CD4-positive, alpha-beta T cell treated with Interleukin-2 at 100 ng/mL for 4 hours (primary cell): ENCODE measurements at regions not wholly inside any gene's neighbourhood (a gene's known extent, or its start where the extent isn't known, plus 50 kb on each side); places are given as distances from the start of the nearest gene placed in this dataset.

Experiments used
- DNase-seq: peaks from one replicate; pipeline ENCODE4 v3.0.0-alpha.2; 2020; ENCODE audit warnings: low spot score

DNA sequence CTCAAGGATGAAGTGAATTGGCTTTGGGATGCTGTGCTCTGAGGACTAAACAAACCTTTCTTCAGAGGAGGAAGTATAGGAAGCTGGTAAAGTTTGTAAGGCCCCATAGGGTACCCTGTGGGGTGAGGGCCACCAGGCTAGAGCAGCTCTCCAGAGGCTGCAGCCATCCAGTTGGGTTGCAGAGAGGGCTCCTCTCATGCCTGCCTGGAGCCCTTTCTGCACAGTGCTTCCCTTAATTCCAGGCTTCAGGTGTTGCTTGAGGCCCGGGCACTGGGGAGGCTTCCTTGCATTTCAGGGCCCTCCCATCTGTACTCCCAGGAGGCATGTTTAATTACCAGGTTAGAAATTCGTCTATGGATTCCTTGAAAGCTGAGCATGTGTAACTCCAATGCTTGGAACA is 95.3 kb upstream of the FSTL4 start:
- DNase-seq = no peak

DNA sequence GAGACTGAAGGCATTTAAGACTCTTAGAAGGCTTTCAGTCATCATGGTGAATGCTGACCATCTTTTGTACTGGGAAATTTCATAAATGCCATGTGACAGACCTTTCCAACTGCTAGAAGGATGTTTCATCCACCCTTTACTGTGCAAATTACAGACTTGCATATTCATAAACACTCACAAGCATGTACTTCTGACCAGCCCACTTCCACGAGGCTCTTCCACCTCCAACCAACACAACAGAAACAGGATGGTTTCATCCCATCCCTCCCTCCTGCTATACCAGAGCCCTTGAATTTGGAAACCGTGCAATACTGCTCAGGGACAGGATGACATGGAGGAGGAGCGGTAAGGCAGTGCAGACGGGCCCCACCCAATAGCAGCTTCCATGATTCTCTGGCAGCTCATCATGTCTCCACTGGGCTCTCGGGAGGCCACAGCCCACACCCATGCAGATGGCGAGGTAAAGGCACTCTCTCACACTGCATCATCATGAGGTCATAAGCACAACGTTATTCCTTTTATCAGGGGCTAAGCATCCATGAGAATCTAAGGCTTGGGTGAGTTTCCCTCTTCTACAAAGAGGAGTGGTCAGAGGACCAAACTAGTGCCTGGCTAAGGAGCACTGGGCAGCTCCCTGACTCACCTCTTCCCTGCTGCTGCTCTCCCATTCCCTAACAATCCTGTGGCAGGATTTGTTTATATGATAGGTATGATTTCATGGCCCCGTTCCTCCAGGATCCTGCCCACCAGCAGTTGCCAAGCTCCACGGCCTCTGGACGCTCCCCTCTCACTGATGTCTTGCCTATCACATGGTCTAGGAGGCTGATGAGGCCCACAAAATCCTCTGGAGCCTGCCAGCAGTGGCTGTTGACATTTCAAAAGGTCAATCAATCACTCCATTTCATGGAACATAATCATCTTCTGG is 94.4 kb upstream of the FSTL4 start:
- DNase-seq = no peak

DNA sequence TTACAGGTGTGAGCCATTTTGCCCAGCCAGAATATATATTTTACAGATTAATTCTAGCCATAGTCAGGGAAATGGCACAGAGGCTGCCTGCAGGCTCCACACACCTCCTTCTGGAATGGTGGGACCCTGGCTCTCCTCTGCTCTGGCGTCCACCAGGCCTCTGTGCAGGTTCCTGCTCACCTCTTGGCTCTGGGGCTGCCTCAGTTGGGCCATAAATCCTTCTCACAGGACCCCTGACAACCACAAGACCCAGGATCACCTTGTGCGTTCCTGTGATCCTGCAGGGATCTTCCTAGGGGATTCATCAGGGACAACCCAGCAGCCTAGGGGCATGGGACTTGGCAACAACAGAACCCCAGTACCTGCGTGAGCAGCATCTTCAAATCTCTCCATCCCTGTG is 93.0 kb upstream of the FSTL4 start:
- no peak for DNase-seq

DNA sequence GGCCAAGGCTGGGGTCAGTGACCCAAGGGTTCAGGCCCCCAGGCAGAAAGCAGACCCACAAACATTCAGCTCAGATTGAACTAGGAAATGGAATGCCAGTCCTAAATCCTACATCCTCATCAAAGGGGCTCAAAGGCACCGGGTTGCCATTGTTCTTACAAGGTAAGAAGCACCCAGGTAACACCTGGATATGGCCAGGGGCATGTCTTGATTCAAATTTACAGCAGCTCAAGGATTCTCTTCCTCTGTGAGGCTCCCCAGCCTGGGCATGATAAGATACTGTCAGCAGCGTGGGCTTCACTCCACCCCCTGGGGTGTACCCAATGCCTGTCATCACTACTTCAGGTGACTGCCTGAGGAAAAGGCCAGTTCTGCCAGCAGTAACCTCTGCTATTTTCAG is 92.1 kb upstream of the FSTL4 start:
- DNase-seq = no peak

DNA sequence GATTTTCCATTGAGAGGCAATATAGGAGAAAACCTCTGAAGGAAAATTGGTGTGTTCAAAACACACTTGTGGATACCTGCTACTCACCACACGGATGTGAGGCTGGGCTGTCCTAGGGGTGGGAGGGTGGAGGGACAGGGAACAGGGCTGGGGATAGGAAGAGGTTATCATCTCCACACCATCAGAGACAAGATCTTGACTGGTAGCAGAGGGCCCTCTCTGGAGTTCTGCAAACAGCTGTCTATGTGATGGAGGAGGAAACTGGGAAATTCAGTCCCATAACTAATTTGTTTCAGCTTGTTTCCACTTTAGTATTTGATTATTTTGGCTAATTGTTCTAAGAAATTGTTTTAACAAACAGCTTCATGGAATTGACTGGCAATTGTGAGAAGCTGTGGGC is 91.6 kb upstream of the FSTL4 start:
- DNase-seq = no peak

DNA sequence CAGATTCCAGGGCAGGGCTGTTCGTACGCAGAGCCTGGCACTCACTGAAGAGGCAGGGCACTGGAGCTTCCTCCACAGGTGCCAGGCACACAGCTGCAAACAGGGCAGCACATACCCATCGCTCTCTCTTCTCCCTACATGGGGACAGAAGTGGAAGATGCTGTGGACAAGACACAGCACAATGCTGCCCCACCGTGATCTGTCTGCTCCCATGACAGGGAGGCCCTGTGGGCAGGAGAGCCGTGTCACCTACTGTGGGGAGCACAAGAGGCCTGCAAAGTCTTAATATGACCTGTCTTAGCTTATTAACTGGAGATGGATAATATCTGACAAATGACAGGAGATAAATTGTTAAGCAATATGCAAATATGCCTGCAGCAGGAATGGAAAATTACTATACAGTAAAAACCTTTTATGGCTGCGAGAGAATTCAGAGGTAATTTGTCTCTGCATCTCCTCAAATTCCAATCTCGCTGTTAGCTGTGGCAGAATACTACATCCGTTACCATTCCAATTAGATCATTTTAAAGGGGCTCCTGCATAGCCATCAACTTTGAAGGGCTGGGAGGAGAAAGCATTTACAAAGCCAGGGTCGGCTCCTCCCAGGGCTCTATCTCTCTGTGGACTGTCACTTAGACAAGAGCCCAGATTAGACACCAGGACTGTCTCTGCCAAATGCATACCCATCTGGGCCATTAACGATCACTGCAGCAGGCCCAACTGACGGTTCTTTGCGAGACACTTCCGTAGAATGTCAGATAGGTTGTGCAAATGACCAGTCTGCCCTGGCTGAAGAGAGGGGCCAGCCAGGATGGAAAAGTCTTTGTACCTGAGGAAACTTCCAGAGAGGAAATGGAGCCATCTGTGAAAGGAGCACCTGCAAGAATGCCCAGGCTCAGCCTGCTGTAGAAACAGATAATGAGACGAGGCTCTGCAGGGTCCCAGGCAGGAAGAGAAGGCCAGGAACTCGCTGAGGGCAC is 90.7 kb upstream of the FSTL4 start:
- no peak for DNase-seq

DNA sequence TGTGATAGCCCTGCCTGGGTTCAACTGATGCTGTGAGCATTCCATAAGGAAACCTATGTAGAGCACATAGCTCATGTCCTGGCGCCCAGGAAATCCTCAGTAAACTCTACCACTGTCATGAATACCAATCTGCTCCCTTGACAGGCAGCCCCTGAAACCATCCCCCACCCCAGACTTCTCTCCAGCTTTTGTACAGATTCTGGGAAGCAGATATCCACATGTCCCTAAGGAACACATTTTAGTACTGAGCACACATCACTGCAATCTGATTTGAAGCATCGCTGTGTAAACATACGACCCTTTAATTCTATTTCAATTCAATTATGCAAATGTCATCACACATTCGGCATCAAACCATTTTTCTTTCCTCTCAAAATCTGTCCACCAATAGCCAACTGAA is 89.5 kb upstream of the FSTL4 start:
- no peak for DNase-seq

DNA sequence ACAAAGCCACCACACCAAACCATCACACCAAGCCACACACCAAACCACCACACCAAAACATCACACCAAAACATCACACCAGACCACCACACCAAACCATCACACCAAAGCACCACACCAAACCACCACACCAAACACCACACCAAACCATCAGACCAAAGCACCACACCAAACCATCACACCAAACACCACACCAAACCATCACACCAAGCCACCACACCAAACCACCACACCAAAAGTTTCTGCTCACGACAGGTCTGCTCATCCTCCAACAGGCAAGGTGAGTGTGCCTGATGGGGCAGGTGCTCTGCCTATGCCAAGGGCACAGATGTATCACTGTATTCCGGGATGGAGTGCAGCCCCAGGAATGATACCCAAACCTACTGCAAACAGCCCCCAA is 87.9 kb upstream of the FSTL4 start:
- no peak for DNase-seq

DNA sequence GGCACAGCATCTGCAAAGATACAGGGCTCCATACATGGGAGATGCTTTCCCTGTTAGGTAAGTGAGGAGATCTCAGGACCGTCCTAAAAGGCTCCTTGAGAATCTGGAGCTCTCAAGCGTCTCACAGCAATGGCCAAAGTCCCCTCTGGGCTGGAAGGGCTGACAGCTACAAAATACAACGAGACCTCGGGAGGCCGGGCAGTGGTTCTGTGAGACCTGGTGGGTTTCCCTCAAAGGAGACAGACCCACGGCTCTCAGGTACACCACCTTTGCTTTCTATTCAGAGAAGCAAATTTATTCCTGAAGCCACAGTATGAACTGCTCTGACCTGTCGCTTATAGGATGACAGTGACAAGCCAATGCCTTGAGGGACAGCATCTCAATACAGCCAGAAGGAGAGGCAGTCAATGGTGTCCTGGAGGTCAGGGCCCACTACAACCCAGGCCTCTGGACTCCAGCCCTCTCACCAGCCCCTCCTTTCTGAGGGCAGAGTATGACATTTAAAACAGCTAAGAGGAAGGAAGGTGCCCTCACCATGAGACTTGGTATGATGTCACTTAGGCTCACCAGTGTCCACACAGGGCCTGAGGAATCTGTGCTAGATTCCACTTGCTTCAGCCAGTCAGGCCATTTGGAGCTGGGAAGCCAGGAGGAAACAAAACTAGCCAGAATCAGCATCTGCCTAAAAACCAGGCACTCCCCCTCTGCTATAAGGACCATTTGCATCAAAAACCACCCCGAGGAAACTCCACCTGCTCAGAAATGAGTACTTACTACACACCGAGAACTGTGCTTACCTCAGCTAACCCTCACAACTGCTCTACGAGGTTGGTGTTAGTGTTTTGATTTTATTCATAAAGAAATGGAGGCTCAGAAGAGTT is 86.5 kb upstream of the FSTL4 start:
- DNase-seq = no peak

DNA sequence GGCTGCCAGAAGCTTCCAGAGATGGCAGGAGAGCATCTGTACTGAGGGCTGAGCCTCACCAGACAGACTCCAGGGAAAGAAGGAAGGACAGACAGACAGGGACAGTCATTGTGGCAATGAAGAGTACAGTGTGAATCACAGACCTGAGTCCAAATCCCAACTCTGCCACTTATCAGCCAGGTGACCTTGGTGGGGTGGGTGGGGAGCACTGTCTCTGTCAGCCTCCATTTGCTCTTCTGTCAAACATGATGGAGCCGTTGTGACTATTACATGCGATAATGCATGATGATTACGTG is 85.9 kb upstream of the FSTL4 start:
- DNase-seq = no peak

DNA sequence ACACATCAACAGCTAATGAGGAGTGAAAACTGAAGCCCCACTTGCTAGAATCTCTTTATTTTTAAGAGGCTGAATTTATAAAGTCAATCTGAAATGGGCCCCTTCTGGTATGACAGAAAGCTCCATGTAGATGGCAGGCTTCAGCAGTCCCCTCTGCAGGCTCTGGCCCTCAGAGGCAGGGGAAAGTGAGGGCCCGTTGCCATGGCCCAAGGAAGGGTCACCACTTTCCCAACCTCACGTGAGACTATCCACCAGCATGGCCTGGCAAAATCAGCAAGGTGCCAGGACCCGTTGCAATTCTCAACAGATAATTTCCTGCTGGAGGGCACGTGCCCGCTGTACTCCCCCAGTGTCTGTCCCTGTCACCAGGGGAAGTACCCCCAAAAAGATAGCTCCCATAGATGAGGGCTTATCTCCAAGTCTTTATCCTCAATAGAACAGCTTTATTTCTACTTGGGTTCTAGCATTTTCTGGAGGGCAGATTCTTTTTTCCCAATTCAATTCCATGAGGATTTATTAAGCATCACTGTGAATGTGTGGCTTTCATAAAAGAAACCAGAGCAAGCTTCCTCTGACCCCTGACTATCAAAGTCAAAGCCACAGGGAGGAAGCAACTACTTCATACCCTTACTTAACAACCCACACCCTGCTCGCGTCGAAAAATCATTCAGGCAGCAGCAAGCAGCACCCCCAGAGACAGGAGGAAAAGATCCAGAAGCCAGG is 85.4 kb upstream of the FSTL4 start:
- DNase-seq = no peak

DNA sequence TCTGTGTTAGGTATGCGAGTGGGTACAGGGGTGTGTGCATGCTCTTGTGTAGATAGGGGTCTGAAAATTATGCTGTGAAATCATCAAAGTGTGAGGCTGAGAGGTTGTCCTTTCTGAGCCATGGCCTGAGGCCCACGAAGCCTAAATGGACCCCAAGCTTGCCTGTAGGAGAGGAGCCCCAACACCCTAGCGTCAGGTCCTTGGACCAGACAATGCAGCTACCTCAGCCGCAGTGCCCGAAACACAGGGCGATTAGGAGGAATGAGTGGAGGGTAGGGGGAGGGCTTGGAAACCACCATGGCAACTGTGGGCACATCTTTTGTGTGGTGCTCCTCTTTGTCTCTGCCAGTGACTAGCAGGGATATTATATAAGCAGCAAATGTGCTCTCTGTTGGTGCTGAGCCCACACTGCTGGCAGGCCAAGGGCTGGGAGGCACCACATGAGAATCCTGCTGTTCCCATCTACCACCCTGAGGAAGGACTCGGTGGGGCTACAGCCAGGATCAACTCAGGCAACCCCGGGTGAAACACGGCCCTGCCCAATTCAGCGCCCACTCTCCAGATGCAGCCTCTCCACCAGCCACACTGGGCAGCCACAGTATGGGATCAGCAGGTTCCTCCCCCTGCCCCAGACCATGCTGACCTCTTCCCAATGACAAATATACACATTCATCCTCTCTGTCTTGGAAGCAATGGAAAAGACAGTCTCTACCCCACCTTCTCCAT is 84.6 kb upstream of the FSTL4 start:
- DNase-seq = no peak

DNA sequence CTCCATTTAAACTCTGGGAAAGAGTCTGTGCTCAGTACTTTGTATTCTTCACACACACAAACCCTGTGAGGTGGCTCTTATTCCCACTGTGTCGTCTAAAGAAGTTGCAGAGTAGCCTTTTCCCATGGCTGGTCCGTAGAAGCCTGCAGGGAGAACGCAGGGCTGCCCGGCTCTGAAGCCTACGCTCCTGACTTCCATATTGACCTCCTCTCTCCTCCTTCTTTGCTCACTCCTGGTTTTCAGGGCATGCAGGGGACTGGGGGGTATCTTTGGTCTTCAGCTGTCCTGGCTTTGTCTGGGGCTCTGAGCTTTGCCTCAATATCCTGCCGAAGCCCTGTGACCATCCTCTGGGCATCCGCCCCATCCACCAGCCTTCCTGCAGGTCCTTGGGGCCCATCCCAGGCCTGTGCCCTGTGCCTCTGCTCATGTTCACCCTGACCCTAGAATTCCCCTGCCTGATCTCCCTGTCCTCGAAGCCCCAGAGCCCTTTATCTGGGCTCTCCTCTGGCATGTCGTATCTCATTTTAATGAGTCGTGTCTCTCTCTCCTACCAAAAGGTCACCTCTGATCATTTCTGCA is 83.8 kb upstream of the FSTL4 start:
- DNase-seq = no peak

DNA sequence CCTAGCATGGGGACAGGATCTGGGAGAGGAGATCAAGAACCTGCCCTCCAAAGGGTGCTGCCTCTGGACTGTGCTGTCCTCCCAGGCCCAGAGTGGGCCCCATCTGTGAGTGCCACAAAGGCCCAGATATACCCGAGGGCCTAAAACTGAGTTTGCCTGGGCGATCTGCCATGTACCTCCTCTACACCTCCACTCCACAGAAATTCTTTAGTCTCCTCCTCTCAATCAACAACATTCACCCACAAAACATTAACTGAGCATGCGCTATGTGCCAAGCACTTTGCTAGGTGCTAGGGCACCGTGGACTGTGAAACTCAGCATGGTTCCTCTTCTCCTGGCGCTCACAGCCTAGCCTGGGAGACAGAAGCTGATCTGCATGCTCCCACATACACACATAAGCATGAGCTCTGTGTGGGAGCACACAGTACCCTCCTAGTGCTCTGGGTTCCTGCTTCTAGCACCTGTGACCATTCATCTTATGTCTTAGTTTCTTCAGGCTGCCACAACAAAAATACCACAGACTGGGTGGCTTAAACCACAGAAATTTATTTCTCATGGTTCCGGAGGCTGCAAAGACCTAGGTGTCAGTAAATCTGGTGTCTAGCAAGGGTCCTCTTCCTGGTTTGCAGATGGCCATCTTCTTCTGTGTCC is 82.0 kb upstream of the FSTL4 start:
- no peak for DNase-seq

DNA sequence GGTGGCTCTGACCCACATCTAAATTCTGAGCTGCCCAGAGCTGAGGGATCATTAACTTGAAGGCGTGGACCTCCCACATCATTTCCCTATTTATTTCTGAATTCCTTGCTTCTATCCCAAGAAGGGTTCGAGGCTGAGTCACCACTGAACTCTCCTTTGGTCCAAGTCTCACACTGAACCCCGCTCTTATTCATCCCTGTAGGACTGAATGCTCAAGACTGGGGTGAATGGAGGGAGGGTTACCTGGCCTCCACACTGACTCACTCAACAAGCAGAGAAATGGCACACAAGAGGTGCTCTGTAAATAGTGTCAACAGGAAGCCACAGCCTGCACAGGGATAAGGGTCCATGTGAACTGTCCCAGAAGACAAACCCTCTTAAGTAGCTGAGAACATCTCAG is 79.1 kb upstream of the FSTL4 start:
- no peak for DNase-seq

DNA sequence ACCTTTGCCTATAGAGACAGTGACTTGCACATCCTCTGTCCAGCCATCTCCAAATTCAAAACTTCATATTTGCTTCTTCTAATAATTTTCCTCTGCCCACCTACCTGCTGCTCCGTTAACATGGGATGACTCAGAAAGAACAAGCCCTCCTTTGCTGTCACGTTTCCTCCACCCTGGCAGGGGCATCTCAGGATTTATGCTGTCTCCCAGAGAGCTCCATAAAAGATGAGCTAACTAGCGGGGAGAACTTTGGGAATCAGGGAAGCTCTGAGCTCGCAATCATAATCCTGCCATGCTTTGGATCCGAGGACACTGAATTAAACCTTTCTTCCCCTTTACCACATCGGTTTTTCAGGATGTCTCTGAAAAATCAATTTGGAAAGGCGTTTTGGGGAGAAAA is 78.4 kb upstream of the FSTL4 start:
- no peak for DNase-seq

DNA sequence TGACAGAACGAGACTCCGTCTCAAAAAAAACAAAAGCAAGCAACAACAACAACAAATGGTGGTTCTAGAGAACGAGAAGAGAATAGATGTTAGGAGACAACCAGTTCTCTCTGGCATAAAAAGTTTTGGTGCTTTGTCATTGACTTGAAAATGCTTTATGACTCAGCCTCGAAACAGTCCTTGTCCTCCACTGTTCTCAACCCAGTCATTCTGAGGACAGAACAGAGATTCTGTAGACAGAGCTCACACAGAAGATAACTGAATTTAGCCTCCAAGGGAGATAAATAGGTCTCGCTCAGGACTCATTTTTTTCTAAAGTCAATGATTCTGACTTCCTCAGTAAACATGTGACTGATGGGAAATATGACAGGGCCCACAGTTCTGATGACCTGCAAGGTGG is 76.0 kb upstream of the FSTL4 start:
- no peak for DNase-seq

DNA sequence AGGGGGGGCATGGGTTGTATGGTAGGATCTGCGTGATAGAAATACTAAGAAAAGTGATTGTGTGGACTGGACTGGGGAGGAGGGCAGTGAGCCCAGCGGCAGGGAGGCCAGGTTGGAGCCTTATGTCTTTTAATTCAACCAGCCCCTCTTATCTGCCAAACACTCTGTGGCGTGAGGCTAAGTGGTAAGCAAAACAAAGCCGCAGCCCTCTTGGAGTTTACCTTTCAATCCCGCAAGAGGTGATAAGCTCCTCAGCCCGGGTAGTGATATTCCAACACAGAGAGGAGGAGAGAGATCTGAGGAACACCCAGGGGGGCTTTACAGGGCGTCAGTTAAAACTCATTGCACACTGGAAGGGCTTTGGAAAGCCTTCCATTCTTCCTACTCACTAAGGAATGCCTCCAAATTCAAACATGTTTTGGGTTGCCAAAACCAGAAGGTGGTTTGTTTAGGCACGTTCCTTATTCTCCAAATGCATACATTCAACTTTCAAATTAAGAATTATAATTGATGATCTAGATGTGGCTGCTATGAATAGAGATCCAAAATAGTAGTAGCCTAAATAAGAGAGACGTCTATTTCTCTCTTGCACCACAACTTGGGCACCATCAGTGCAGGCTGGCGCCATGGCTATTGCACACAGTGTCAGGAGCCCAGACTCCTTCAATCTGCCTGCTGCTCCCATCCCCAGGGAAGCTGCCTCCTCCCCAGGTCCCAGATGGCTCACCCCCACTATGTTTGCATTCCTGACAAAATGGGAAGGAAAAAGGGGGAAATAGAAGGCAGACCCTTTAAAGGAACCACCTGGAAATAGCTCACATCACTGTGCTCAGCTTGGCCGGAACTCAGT is 75.1 kb upstream of the FSTL4 start:
- no peak for DNase-seq

DNA sequence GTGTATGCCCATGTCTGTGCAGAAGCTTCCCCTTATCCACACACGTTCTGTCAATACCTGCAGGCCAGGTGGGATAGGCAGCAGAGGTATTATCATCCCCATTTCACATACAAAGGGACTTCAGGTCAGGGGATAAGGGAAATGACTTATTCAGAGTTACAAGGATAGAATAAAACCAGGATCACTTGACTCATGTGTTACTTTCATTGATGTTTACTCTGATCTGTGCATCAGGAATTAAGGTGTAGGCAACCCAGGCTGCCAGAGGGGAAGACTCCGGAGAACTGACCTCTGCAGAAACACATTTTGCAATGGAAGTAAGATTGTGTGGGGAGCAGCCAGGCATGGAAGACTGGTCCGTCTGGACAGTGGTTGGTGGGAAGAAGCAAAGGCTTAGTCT is 74.2 kb upstream of the FSTL4 start:
- no peak for DNase-seq
